GM12864 (cell line): ENCODE measurements at regions not wholly inside any gene's neighbourhood (a gene's known extent, or its start where the extent isn't known, plus 50 kb on each side); places are given as distances from the start of the nearest gene placed in this dataset.

ENCODE experiments used
- DNase-seq: peaks from one replicate; pipeline ENCODE4 v3.0.0-alpha.2; 2011; ENCODE audit warnings: low read depth
- H3K4me3 ChIP-seq: 2 replicates; pipeline ENCODE4 v1.5.1; 2011; ENCODE audit warnings: mild to moderate bottlenecking, low read depth, low read length, control low read depth
- TF ChIP-seq, protein P1 (sequence below): IDR thresholded peaks from 2 replicates; pipeline ENCODE4 v1.5.1; 2011; ENCODE audit warnings: low read depth, mild to moderate bottlenecking, moderate library complexity, low read length, control low read depth, inconsistent platforms; ENCODE audit errors: missing control alignments

DNA sequence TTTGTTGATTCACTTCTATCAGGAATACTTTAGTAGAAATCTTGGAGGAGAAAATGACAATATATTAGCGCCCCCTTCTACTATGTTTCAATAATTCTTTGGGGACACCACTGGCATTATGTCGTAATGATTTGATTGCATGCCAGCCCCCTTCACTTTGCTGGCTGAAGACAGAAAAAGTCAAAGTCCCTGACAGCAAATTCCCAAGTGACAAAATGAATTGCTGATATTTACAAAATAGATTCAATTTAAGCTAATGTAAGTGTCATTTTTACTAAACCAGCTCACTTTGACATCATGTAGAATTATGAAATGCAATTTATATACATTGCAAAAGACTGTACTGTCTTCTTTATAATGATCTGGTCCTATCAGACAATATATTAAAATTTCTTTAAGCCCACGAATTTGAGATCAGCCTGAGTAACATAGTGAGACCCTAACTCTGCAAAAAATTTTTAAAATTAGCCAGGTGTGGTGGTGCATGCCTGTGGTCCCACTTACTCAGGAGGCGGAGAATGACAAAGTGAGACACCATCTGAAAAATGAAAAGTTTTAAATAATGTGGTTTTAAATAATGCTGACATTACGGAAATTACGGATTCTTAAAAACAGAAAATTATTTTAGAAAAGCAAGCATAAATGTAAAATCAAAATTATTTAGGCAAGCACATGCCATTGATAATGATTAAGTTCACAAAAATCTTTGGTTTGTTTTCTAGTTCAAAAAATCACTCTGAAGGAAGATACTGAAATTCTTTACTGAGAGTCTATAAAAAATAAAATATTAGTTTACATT, 520.1 kb upstream of the PKDCC start:
- no peak for DNase-seq
- H3K4me3 ChIP-seq, result no peak overlapping the region
- TF ChIP-seq, protein P1, sequence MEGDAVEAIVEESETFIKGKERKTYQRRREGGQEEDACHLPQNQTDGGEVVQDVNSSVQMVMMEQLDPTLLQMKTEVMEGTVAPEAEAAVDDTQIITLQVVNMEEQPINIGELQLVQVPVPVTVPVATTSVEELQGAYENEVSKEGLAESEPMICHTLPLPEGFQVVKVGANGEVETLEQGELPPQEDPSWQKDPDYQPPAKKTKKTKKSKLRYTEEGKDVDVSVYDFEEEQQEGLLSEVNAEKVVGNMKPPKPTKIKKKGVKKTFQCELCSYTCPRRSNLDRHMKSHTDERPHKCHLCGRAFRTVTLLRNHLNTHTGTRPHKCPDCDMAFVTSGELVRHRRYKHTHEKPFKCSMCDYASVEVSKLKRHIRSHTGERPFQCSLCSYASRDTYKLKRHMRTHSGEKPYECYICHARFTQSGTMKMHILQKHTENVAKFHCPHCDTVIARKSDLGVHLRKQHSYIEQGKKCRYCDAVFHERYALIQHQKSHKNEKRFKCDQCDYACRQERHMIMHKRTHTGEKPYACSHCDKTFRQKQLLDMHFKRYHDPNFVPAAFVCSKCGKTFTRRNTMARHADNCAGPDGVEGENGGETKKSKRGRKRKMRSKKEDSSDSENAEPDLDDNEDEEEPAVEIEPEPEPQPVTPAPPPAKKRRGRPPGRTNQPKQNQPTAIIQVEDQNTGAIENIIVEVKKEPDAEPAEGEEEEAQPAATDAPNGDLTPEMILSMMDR, result no peak

DNA sequence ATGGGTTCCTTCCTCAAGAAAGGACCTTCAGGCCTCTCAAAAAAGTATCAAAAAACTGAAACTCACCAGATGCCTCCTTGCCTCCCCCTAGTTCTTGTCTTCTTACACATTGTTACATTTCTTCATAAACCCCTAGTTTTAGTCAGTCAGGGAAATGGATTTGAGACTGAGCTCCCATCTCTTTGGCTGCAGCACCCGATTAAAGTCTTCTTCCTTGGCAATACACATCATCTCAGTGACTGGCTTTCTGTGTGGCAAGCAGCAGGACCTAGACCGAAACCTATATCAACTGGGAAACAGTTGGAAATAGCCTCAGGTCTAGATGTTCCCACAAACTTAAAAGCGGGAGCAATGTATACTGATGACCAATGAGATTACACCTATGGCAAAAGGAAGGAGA, 512.2 kb upstream of the PKDCC start:
- no peak for DNase-seq
- no peak overlapping the region for H3K4me3 ChIP-seq
- TF ChIP-seq, protein P1, result no peak

DNA sequence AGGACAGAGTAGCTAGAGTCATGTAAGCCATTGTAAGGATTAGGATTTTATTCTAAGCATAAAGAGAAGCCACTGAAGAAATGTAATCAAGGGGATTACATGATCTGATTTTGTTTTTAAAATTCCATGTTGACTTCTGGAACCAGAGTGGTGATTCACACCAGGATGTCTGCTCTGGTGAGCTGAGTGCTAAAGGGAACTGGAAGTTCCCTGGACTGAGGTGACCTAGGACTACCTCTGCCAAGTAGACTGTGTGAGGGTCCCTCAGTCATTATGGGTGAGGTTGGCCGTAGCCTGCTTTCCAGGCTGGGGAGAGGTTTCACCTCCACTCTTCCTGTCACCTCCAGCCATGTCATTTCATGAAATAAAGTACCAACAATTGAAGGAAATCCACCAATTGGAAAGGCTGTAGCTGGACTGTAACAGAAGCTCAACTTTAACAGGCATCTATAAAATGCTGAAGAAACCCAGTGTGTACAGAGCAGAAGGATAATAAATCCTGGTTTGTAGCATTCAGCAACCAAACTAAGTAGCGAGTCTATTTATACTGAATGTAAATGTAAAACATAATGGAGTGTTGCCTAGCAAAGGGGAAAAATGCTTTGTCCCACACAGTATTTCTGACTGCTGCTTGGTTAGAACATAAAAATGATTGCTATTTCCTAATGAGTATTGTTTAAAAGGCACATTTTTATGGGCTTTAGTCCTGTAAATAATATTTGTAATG, 507.4 kb upstream of the PKDCC start:
- no peak overlapping the region for H3K4me3 ChIP-seq
- DNase-seq, result no peak
- TF ChIP-seq, protein P1, result no peak

DNA sequence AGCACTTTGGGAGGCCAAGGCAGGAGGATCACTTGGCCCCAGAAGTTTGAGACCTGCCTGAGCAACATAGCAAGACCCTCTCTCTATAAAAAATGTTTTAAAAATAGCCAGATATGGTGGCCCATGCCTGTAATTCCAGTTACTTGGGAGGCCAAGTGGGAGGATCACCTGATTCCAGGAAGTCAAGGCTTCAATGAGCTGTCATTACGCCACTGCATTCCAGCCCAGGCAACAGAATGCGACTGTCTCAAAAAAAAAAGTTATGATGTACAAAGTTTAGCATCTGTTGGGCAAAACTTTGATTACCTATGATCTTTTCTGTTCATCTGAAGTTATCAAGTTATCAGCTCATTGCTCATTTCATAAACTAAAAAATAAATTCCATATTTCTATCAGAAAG, 504.1 kb upstream of the PKDCC start:
- no peak for DNase-seq
- H3K4me3 ChIP-seq, result no peak overlapping the region
- TF ChIP-seq, protein P1, result no peak

DNA sequence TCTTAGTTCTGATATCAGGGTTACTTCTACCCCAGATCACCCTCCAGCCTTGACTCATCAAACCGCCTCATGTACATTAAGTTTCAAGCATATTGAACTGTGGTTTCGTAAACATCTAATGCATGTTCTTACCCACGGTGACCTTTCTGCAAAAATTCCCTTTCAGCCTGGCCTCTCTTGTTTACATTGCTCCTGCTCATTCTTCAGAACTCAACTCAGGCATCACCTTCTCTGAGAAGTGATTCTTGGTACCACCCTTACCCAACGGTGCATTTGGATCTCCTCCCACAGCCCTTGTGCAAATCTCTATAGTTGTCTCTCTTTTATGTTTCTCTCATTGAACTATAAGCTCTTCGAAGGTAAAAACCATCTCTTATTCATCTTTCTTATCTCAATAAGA, 503.1 kb upstream of the PKDCC start:
- H3K4me3 ChIP-seq, result no peak overlapping the region
- DNase-seq, result no peak
- TF ChIP-seq, protein P1, result no peak

DNA sequence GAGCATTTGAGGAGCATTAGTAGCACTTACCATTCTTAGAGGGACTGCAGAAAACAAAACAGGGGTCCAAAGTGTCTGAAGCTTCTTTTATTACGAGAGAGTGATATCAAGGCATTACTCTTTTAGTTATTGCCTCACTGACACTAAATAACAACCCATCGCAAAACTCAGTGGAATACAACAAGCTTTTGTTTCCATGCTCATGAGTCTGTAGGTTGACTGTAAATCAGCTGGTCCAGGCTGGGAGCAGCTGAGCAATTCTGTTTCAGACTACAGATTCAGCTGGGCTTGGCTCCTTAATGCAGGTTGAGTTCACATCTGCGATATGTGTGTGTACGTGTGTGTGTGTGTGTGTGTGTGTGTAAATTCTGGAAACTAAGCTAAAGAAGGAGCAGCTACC, 501.8 kb upstream of the PKDCC start:
- no peak for DNase-seq
- TF ChIP-seq, protein P1, result no peak
- H3K4me3 ChIP-seq, result no peak overlapping the region
